ENCODE measurements at regions not wholly inside any gene's neighbourhood (a gene's known extent, or its start where the extent isn't known, plus 50 kb on each side); places are given as distances from the start of the nearest gene placed in this dataset.
"Not testable (repeated sequence)": the region's sequence is repeated elsewhere in the genome, so short reads cannot be mapped to it uniquely, and the experiment has no call there.

GRCh38 chr4:187739771-187740170, 255.8 kb upstream of the ZFP42 start:
- DNase-seq (ENCODE audit: low read depth, low spot score) (no peak), FAIRE-seq (no peak)
- no peaks in the 10 kb centered on the region for H3K4me1 ChIP-seq (ENCODE audit: control insufficient read depth, extremely low read depth, insufficient read depth, low read length)
- H3K4me3 ChIP-seq (ENCODE audit: control insufficient read depth in 2 of 3, extremely low read depth in 1 of 3, insufficient read depth in 2 of 3, low read depth in 1 of 3, low read length in 3 of 3) = no peak overlapping the region
- H3K27ac ChIP-seq (ENCODE audit: control insufficient read depth, insufficient read depth, low read length) = no peak overlapping the region
- H3K4me2 ChIP-seq (ENCODE audit: control insufficient read depth, extremely low read depth, insufficient read depth, low read depth, low read length) = no peak overlapping the region
- no peaks in the 10 kb centered on the region for H3K36me3 ChIP-seq (ENCODE audit: control insufficient read depth in 2 of 2, extremely low read depth in 1 of 2, insufficient read depth in 2 of 2, low read length in 2 of 2)
- peaks cover 2% of the 10 kb centered on the region for H3K9me3 ChIP-seq (ENCODE audit: control insufficient read depth, low read depth, low read length)
- H4K20me1 ChIP-seq (ENCODE audit: control insufficient read depth, extremely low read depth, insufficient read depth, low read length) = no peaks in the 10 kb centered on the region
- no peaks in the 10 kb centered on the region for H3K27me3 ChIP-seq (ENCODE audit: control insufficient read depth, extremely low read depth, insufficient read depth, low read length)
- no peaks in the 10 kb centered on the region for H3K9me1 ChIP-seq (ENCODE audit: control insufficient read depth, extremely low read depth, insufficient read depth, low read length)
- no peak overlapping the region for H3K9ac ChIP-seq (ENCODE audit: control insufficient read depth, extremely low read depth, insufficient read depth, low read length)
- TF ChIP-seq EZH2 (IDR thresholded peaks at IDR 0.05; ENCODE audit: low read length) = no peak
- TF ChIP-seq CTCF (optimal IDR thresholded peaks at IDR 0.05 in 1 of 3, IDR thresholded peaks at IDR 0.05 in 1 of 3, conservative IDR thresholded peaks at IDR 0.05 in 1 of 3; ENCODE audit: extremely low read depth in 1 of 3, insufficient read depth in 2 of 3, low read length in 3 of 3) = no peak
- H3K79me2 ChIP-seq (ENCODE audit: control insufficient read depth, insufficient read depth, low read length) = no peaks in the 10 kb centered on the region
- H2AFZ ChIP-seq (ENCODE audit: control insufficient read depth, low read length) = no peak overlapping the region
- dilution Hi-C loops (cut with MboI; ENCODE audit: extremely low pct_ligation_motif_present, low sequenced_read_pairs) = no loop called here

- Histone ChIP-seq H3K4me1 (ENCODE audit: control insufficient read depth, extremely low read depth, insufficient read depth, low read length) (no peaks in the 10 kb centered on the region), H3K9me3 (ENCODE audit: control insufficient read depth, low read depth, low read length) (no peaks in the 10 kb centered on the region), H3K9me1 (ENCODE audit: control insufficient read depth, extremely low read depth, insufficient read depth, low read length) (no peaks in the 10 kb centered on the region), H3K27me3 (ENCODE audit: control insufficient read depth, extremely low read depth, insufficient read depth, low read length) (no peaks in the 10 kb centered on the region), H3K36me3 (ENCODE audit: control insufficient read depth in 2 of 2, extremely low read depth in 1 of 2, insufficient read depth in 2 of 2, low read length in 2 of 2) (no peaks in the 10 kb centered on the region), H3K4me3 (ENCODE audit: control insufficient read depth in 2 of 3, extremely low read depth in 1 of 3, insufficient read depth in 2 of 3, low read depth in 1 of 3, low read length in 3 of 3) (no peak overlapping the region), H3K9ac (ENCODE audit: control insufficient read depth, extremely low read depth, insufficient read depth, low read length) (no peak overlapping the region), H4K20me1 (ENCODE audit: control insufficient read depth, extremely low read depth, insufficient read depth, low read length) (no peaks in the 10 kb centered on the region), H3K27ac (ENCODE audit: control insufficient read depth, insufficient read depth, low read length) (no peak overlapping the region), H3K4me2 (ENCODE audit: control insufficient read depth, extremely low read depth, insufficient read depth, low read depth, low read length) (no peak overlapping the region), H3K79me2 (ENCODE audit: control insufficient read depth, insufficient read depth, low read length) (no peaks in the 10 kb centered on the region), H2AFZ (ENCODE audit: control insufficient read depth, low read length) (no peak overlapping the region)
- TF ChIP-seq CTCF (optimal IDR thresholded peaks at IDR 0.05 in 1 of 3, IDR thresholded peaks at IDR 0.05 in 1 of 3, conservative IDR thresholded peaks at IDR 0.05 in 1 of 3; ENCODE audit: extremely low read depth in 1 of 3, insufficient read depth in 2 of 3, low read length in 3 of 3) = no peak
- TF ChIP-seq EZH2 (IDR thresholded peaks at IDR 0.05; ENCODE audit: low read length) = no peak
- dilution Hi-C loops (cut with MboI; ENCODE audit: extremely low pct_ligation_motif_present, low sequenced_read_pairs) = no loop called here
- no peak for FAIRE-seq
- no peak for DNase-seq (ENCODE audit: low read depth, low spot score)
Measured at GRCh38 chr4:187744911-187745310, 250.7 kb upstream of the ZFP42 start.

- H3K4me3 ChIP-seq (ENCODE audit: control insufficient read depth in 2 of 3, extremely low read depth in 1 of 3, insufficient read depth in 2 of 3, low read depth in 1 of 3, low read length in 3 of 3); H3K36me3 ChIP-seq (ENCODE audit: control insufficient read depth in 2 of 2, extremely low read depth in 1 of 2, insufficient read depth in 2 of 2, low read length in 2 of 2); H3K4me1 ChIP-seq (ENCODE audit: control insufficient read depth, extremely low read depth, insufficient read depth, low read length); H4K20me1 ChIP-seq (ENCODE audit: control insufficient read depth, extremely low read depth, insufficient read depth, low read length); DNase-seq (ENCODE audit: low read depth, low spot score); H3K9ac ChIP-seq (ENCODE audit: control insufficient read depth, extremely low read depth, insufficient read depth, low read length); FAIRE-seq; dilution Hi-C loops (cut with MboI; ENCODE audit: extremely low pct_ligation_motif_present, low sequenced_read_pairs); H2AFZ ChIP-seq (ENCODE audit: control insufficient read depth, low read length); H3K79me2 ChIP-seq (ENCODE audit: control insufficient read depth, insufficient read depth, low read length); H3K27ac ChIP-seq (ENCODE audit: control insufficient read depth, insufficient read depth, low read length); H3K27me3 ChIP-seq (ENCODE audit: control insufficient read depth, extremely low read depth, insufficient read depth, low read length); H3K9me1 ChIP-seq (ENCODE audit: control insufficient read depth, extremely low read depth, insufficient read depth, low read length); H3K9me3 ChIP-seq (ENCODE audit: control insufficient read depth, low read depth, low read length); H3K4me2 ChIP-seq (ENCODE audit: control insufficient read depth, extremely low read depth, insufficient read depth, low read depth, low read length): not testable (repeated sequence)
Measured at GRCh38 chr4:187750652-187751051, 244.9 kb upstream of the ZFP42 start.
